Tibial artery (tissue), 4 donors: ENCODE measurements at regions not wholly inside any gene's neighbourhood (a gene's known extent, or its start where the extent isn't known, plus 50 kb on each side); places are given as distances from the start of the nearest gene placed in this dataset.

ENCODE experiments used
- DNase-seq, 2 donors: peaks; one replicate each; pipeline ENCODE4 v3.0.0-alpha.2; 2019
- H3K27ac ChIP-seq, 2 donors: fragments of 200-600 bp; sonication (generic) in 1 of 2; 1 replicate in 1 of 2; 2 replicates in 1 of 2; pipeline ENCODE4 v1.5.1; 2018 to 2019; ENCODE audit warnings: mild to moderate bottlenecking in 1 of 2
- H3K27me3 ChIP-seq, 2 donors: fragments of 200-600 bp; sonication (generic) in 1 of 2; one replicate each; pipeline versions ENCODE4 v1.5.1 to v1.6.0; 2016 to 2019
- H3K36me3 ChIP-seq, 3 donors: fragments of 200-600 bp; sonication (generic) in 2 of 3; one replicate each; pipeline ENCODE4 v1.5.1; 2016 to 2019; ENCODE audit warnings: mild to moderate bottlenecking in 2 of 3
- H3K4me1 ChIP-seq, 4 donors: fragments of 200-600 bp; sonication (generic) in 2 of 4; 1 replicate in 3 of 4; 2 replicates in 1 of 4; pipeline ENCODE4 v1.5.1; 2016 to 2019
- H3K4me3 ChIP-seq, 2 donors: fragments of 200-600 bp; sonication (generic) in 1 of 2; 1 replicate in 1 of 2; 2 replicates in 1 of 2; pipeline ENCODE4 v1.5.1; 2018 to 2019; ENCODE audit warnings: mild to moderate bottlenecking in 2 of 2
- H3K9me3 ChIP-seq, 3 donors: fragments of 200-600 bp; sonication (generic) in 1 of 3; one replicate each; pipeline ENCODE4 v1.5.1; 2016 to 2019
- intact Hi-C: fragments of 100-400 bp; cut with DNase I; formaldehyde crosslinking; loops from one replicate; pipeline ENCODE4 v1.15.0; 2023; ENCODE audit warnings: low total_unique reads
- TF ChIP-seq, protein P1 (sequence below), 2 experiments: fragments of 200-600 bp in 1 of 2; fragments of 450-650 bp in 1 of 2; IDR thresholded peaks; one replicate each; pipeline ENCODE4 v1.5.1; 2017 to 2019; ENCODE audit warnings: antibody characterized with exemption in 2 of 2, mild to moderate bottlenecking in 1 of 2, moderate library complexity in 1 of 2

DNA sequence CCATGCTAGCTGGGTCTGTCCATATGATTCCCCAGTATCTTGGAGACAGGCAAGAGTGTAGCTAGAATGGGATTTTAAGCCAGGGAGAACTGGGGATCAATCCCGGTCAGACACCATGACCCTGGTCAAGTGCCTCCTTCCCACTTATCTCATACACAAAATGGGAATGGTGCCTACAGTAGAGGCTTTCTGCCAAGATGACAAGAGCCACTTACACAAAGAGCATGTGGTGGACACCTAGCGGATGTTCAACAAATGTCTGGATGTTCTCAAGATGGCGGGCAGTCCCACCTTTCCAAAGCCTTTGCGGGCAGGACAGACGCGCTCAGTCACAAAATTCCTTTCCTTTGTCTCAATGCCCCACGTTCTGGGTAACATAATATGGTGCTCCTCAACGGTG is 57.3 kb downstream of the MAF start:
- H3K4me3 ChIP-seq = no peak overlapping the region
- H3K9me3 ChIP-seq = no peaks in the 10 kb centered on the region
- no peaks in the 10 kb centered on the region for H3K36me3 ChIP-seq
- H3K27ac ChIP-seq = no peak overlapping the region
- H3K27me3 ChIP-seq = no peaks in the 10 kb centered on the region
- H3K4me1 ChIP-seq = peaks cover 0 to 10% (median 0%) of the 10 kb centered on the region in 4 donors
- intact Hi-C loops = no loop called here
- TF ChIP-seq, protein P1, sequence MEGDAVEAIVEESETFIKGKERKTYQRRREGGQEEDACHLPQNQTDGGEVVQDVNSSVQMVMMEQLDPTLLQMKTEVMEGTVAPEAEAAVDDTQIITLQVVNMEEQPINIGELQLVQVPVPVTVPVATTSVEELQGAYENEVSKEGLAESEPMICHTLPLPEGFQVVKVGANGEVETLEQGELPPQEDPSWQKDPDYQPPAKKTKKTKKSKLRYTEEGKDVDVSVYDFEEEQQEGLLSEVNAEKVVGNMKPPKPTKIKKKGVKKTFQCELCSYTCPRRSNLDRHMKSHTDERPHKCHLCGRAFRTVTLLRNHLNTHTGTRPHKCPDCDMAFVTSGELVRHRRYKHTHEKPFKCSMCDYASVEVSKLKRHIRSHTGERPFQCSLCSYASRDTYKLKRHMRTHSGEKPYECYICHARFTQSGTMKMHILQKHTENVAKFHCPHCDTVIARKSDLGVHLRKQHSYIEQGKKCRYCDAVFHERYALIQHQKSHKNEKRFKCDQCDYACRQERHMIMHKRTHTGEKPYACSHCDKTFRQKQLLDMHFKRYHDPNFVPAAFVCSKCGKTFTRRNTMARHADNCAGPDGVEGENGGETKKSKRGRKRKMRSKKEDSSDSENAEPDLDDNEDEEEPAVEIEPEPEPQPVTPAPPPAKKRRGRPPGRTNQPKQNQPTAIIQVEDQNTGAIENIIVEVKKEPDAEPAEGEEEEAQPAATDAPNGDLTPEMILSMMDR (IDR thresholded peaks at IDR 0.05) = no peak
- DNase-seq = no peak

- Histone ChIP-seq H3K4me1 (peaks cover 0 to 10% (median 0%) of the 10 kb centered on the region in 4 donors), H3K36me3 (no peaks in the 10 kb centered on the region), H3K4me3 (no peak overlapping the region), H3K27me3 (no peaks in the 10 kb centered on the region), H3K27ac (no peak overlapping the region), H3K9me3 (no peaks in the 10 kb centered on the region)
- TF ChIP-seq, protein P1 (IDR thresholded peaks at IDR 0.05) = no peak
- peak; percentile 70 to 76 for DNase-seq
- intact Hi-C loops = no loop called here
These were observed 58.2 kb downstream of the MAF start for GRCh38 chr16:79542237-79542774.

GRCh38 chr16:79540825-79541595 is 59.5 kb downstream of the MAF start:
- DNase-seq = no peak
- Histone ChIP-seq H3K27me3 (no peaks in the 10 kb centered on the region), H3K36me3 (no peaks in the 10 kb centered on the region), H3K4me1 (peaks cover 0 to 10% (median 0%) of the 10 kb centered on the region in 4 donors), H3K4me3 (no peak overlapping the region), H3K27ac (no peak overlapping the region), H3K9me3 (no peaks in the 10 kb centered on the region)
- TF ChIP-seq, protein P1 (IDR thresholded peaks at IDR 0.05) = no peak
- intact Hi-C loops = no loop called here

DNA sequence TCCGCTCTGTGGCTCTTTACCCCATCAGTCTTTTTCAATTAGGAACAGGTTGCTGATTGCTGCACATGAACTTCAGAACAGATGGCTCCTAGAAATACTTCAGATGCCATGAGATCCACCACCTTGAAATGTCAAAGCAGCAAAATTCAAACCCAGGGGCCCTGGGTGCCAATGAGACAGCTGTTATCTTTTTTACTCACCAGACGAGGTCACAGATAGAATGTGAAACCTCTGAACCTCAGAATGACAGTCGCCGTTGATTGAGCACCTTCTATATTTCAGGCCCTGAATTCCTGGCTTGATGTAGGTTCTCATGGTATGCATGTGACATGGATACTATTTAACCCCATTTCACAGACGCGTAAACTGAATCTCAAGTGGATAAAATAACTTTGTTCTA is 63.0 kb downstream of the MAF start:
- TF ChIP-seq, protein P1 (IDR thresholded peaks at IDR 0.05) = no peak
- intact Hi-C loops = no loop called here
- H3K27ac ChIP-seq = no peak overlapping the region
- peaks cover 0 to 9% (median 0%) of the 10 kb centered on the region in 4 donors for H3K4me1 ChIP-seq
- H3K36me3 ChIP-seq = no peaks in the 10 kb centered on the region
- no peak for DNase-seq
- H3K4me3 ChIP-seq = no peak overlapping the region
- H3K27me3 ChIP-seq = no peaks in the 10 kb centered on the region
- H3K9me3 ChIP-seq = no peaks in the 10 kb centered on the region

- TF ChIP-seq, protein P1 (IDR thresholded peaks at IDR 0.05) = no peak
- H3K4me3 ChIP-seq = no peak overlapping the region
- H3K9me3 ChIP-seq = no peaks in the 10 kb centered on the region
- no peak overlapping the region for H3K27ac ChIP-seq
- H3K36me3 ChIP-seq = no peaks in the 10 kb centered on the region
- H3K4me1 ChIP-seq = peaks cover 0 to 3% (median 0%) of the 10 kb centered on the region in 4 donors
- DNase-seq = no peak
- H3K27me3 ChIP-seq = no peaks in the 10 kb centered on the region
- intact Hi-C loops = no loop called here
These were observed 63.6 kb downstream of the MAF start for GRCh38 chr16:79536958-79537357.
